CD4-positive, alpha-beta T cell treated with Interleukin-6 at 100 ng/mL for 8 hours (primary cell): ENCODE measurements at regions not wholly inside any gene's neighbourhood (a gene's known extent, or its start where the extent isn't known, plus 50 kb on each side); places are given as distances from the start of the nearest gene placed in this dataset.

Source experiments
- DNase-seq: peaks from one replicate; pipeline ENCODE4 v3.0.0-alpha.2; 2020; ENCODE audit warnings: mixed read lengths, low spot score

- no peak for DNase-seq
Measured at GRCh38 chr18:25435149-25435782, 83.3 kb upstream of the ZNF521 start.

- DNase-seq: no peak
Measured at GRCh38 chr18:25434745-25435144, 82.8 kb upstream of the ZNF521 start.

GRCh38 chr18:25433590-25433989 lies 81.6 kb upstream of the ZNF521 start:
- DNase-seq: no peak

GRCh38 chr18:25425024-25425423 lies 73.1 kb upstream of the ZNF521 start:
- DNase-seq: no peak

- DNase-seq: no peak
Measured at GRCh38 chr18:25423760-25424159, 71.8 kb upstream of the ZNF521 start.

- DNase-seq: no peak
Measured at GRCh38 chr18:25423267-25423666, 71.3 kb upstream of the ZNF521 start.

- no peak for DNase-seq
Measured at GRCh38 chr18:25422230-25422629, 70.3 kb upstream of the ZNF521 start.

GRCh38 chr18:25420077-25420825 lies 68.3 kb upstream of the ZNF521 start:
- no peak for DNase-seq

GRCh38 chr18:25416374-25416773 lies 64.4 kb upstream of the ZNF521 start:
- DNase-seq: no peak

GRCh38 chr18:25409971-25410370 lies 58.0 kb upstream of the ZNF521 start:
- DNase-seq: no peak

- no peak for DNase-seq
Measured at GRCh38 chr18:25408293-25408692, 56.3 kb upstream of the ZNF521 start.
